Ureter (tissue), 1 donor: ENCODE measurements at regions not wholly inside any gene's neighbourhood (a gene's known extent, or its start where the extent isn't known, plus 50 kb on each side); places are given as distances from the start of the nearest gene placed in this dataset.
"Not testable (repeated sequence)": the region's sequence is repeated elsewhere in the genome, so short reads cannot be mapped to it uniquely, and the experiment has no call there.

Experiments used
- DNase-seq: peaks from one replicate; pipeline ENCODE4 v3.0.0-alpha.2; 2020; ENCODE audit warnings: low spot score
- donor health status: DM: yes; HTN: yes; CAD: no.

- DNase-seq, result no peak
Observed at GRCh38 chr13:34165158-34165557, 347.2 kb downstream of the RFC3 start.

GRCh38 chr13:34166406-34166805 is 348.5 kb downstream of the RFC3 start:
- no peak for DNase-seq

DNA sequence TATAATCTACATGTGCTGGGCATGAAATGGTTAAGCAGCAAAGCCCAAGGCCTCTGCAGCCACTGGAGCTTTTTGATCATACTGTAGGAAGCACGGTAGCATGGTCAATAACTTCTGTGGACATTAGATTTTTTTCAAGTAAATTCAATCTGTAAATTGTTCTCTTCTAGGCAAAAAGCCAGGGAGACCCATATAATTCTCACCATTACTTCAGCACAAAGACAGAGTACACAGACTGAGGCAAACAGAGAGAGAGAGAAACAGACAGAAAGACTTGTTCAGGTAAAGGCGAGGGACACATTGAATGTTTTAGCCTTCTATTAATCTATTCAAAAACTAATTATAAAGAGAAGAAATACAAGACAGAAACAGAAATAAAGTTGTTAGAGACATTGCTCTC is 349.4 kb downstream of the RFC3 start:
- no peak for DNase-seq

DNA sequence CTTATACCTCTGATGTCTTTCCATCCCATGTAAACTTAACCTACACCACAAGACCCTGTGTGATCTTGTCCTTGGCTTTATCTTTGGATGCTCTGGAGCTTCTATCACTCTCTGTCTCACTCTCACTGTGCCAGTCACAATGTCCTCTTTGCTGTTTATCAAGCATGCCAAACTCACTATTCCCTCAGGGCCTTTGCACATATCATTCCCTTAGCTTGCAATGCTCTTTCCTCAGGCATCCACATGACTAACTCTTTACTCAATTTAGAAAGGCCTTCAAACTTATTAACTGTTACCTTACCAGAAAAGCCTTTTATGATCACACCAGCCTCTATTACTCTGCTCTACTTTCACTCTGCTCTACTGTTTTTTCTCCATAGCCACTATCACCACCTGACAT is 354.1 kb downstream of the RFC3 start:
- no peak for DNase-seq

- DNase-seq, result no peak
Observed at GRCh38 chr13:34174671-34175145, 356.8 kb downstream of the RFC3 start.

DNA sequence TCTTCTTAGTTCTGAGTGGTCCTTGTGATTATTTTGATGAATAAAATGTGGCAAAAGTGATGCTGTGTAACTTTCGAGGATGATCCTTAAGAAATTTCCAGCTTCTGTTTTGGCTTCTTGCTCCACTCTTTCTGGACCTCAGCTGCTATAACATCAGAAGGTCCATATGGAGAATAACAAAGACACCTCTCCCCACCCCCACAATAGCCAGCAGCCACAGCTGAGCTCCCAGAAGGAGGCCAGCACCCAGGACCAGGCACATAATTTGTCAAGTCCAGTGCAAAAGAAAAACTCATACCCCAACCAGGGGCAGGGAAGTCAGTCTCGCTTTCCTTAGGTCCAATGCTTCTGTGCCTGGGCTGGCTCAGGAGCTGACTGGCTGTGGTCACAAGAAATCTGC is 357.6 kb downstream of the RFC3 start:
- no peak for DNase-seq

DNA sequence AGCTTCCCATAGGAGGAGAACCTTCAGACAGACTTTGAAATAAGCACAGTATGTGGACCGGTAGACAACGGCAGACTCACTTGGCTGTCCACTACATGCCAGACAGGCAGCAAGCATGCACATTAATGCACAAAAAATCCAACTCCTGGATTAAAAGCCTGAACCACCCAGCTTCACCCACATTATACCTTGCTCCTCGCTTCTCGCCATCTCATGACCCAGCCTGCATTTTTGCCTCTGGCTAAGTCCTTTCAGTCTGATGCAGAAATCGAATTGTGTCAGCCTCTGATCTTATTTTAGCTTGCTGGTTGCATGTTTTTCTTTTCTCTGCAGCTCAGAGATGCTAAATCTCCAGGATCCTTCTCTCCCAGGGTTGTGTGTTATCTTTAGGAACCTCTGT is 358.7 kb downstream of the RFC3 start:
- DNase-seq, result no peak

DNA sequence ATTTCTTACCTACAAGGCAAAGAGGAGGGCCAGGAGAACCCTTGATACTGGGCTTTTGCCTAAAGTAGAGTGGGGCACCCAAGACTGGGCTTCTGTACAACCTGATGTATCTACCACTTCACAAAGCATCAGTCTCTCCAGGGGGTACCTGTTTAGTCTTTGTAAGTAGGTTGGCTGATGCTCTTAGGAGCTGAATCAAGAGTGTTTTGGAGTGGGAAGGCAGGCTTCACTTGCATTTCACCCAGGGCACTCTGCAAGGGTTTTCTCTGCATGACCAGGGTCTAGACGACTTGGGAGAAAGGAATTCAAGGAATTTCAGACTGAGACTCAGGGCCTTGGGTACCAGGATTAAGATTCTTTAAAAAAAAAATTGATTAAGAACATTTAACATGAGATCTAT is 361.5 kb downstream of the RFC3 start:
- no peak for DNase-seq

DNA sequence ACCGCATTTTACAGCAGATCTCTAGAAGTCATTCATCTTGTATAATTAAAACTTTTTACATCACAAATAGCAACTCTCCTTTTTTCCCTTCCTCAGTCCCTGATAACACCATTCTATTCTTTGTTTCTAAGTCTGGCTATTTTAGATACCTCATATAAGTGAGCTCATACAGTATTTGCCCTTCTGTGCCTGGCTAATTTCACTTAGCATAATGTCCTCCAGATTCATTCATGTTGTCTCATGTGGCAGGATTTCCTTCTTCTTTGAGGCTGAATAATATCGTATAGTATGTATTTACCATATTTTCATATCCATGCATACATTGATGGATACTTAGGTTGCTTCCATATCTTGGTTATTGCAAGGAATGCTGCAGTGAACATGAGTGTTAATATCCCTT is 362.0 kb downstream of the RFC3 start:
- no peak for DNase-seq

DNA sequence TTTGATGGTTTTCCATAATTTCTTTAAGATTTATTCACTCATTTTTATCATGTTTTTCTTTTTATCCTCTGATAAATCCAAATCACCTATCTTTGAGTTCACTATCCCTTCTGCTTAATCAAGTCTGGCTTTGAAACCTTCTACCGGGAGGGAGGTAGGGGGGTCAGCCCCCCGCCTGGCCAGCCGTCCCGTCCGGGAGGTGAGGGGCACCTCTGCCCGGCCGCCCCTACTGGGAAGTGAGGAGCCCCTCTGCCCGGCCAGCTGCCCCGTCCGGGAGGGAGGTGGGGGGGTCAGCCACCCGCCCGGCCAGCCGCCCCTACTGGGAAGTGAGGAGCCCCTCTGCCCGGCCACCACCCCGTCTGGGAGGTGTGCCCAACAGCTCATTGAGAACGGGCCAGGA is 363.3 kb downstream of the RFC3 start:
- DNase-seq, result not testable (repeated sequence)

DNA sequence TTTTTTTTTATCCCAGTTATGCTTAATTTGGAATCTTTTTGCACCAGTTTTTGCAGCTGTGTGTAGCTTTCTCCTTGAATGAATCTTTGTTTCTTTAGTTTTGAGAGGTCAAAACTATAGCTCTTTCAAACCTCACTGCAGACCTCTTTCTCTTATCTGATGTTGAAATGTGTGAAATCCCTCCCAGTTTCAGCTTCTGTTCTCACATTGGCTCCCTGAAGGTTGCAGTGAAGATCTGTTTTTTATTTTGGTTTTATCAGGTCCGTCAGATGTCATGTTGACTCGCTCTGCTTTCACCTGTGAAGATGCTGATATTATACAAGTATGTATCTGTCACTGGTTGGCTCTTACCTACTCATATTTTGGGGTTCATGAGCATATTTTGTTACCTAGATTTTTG is 372.0 kb downstream of the RFC3 start:
- DNase-seq, result no peak

- no peak for DNase-seq
Observed at GRCh38 chr13:34201050-34201913, 383.3 kb downstream of the RFC3 start.

DNA sequence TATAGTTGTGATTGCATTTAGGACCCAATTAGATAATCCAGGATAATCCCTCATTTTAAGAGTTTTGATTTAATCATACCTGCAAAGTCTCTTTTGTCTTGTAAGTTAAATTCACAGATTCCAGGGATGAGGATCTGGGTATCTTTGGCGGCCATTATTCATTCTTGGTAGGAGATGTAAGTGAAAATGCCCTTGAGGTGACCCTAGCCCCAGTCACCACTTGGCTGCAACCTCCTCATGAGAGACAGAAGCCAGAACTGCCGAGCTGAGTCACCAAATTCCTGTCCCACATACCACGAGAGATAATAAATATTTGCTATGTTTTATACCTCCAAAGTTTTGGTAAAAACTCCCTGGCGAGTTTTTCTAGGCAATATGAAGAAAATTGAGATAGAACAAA is 389.4 kb downstream of the RFC3 start:
- no peak for DNase-seq

GRCh38 chr13:34207872-34208271 is 389.9 kb downstream of the RFC3 start:
- no peak for DNase-seq

DNA sequence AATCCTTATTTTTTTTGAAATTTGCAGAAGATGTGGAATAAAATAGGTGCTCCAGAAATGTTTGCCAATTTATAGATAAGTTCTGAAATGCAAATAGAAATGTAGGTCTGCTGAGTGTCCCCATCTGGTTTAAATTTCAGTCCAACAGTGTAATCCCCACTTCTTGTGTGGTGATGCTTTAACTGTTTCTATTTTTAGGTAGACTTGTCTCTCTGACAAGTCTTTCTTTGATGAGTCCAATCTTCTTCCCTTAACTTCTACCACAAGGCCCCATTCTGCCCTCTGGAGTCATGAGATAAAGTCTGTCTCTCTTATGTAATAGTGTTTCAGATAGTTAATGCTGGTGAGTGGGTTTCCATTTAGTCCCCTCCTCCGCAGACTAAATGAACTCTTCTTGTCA is 390.4 kb downstream of the RFC3 start:
- DNase-seq, result no peak

DNA sequence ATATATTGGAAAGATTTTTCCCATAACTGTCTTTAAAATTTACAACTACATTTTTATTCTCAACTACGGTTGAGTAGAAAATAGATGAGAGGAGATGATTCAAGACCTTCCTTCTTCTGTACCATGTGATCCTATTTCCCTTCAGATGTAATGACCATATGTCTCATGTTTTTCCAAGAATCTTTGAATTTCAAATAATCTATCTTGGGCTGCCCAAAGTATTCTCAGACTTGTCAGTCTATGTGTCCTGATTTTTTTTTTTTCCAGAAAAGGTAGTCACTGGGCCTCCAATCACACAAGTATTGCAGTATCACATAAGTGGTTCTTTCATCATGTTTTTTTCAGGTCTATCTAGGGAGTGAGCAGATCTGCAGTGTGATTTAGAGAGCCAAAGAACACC is 392.4 kb downstream of the RFC3 start:
- DNase-seq, result no peak

DNA sequence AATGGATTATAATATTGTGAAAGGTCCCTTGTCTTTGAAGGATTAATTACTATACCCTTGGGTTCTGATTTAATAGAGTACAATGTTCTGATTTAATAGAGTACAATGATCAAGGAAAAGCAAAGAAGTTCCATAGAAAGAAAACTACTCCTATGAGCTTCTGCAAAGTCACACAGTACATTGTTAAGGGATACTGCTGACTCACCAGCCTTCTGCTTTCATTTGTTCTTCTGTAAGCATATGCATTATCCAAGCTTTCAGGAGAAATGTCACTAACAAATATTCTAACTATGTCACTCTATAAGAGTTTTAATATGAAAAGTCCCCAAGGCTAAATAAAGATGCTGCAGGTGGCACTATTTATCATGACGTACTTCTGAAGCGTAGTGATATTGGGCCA is 396.7 kb downstream of the RFC3 start:
- DNase-seq, result no peak

- DNase-seq, result no peak
Observed at GRCh38 chr13:34216256-34216655, 398.3 kb downstream of the RFC3 start.

- no peak for DNase-seq
Observed at GRCh38 chr13:34217343-34218025, 399.5 kb downstream of the RFC3 start.

DNA sequence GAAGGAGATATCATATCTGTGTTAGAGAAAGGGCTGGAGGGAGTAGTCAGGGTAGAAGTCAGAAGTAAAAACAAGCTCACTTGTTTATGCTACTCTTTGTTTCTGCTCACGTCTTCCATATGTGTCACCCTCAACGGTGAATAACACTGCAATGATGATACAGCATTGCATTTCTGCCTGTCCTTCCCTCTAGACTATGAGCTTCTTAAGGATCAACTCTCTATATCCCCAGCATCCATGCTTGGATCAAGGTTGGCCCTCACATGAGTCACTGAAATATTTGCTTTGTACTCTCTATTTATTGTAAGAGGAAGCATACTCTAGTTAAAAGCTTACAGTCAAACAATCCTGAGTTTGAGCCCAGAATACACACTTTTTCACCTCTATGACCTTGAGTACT is 406.0 kb downstream of the RFC3 start:
- DNase-seq, result no peak

DNA sequence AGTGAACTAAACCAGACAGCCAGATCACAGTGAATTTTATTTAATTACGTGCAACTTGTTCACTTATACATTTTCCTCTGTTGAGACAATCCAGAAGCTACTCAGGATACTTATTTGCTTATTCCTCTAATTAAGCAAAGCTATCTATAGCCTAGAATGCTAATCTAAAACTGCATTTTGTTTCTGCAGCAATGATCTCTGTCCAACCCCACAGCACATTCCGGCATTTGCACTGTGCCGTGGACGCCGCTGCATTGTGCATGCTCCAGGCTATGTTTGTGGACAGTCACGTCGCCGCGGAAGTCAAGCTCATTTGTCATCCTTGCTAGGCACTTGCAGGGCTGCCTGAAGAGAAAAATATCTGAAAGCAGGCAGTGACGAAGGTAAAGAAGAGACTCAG is 406.9 kb downstream of the RFC3 start:
- no peak for DNase-seq

- no peak for DNase-seq
Observed at GRCh38 chr13:34230271-34230670, 412.3 kb downstream of the RFC3 start.

- no peak for DNase-seq
Observed at GRCh38 chr13:34241332-34241731, 423.4 kb downstream of the RFC3 start.
